AG08395 (cell line): ENCODE measurements at regions not wholly inside any gene's neighbourhood (a gene's known extent, or its start where the extent isn't known, plus 50 kb on each side); places are given as distances from the start of the nearest gene placed in this dataset.

ENCODE experiments used
- DNase-seq: peaks from one replicate; pipeline ENCODE4 v3.0.0; 2012; ENCODE audit warnings: mixed read lengths, low spot score

DNA sequence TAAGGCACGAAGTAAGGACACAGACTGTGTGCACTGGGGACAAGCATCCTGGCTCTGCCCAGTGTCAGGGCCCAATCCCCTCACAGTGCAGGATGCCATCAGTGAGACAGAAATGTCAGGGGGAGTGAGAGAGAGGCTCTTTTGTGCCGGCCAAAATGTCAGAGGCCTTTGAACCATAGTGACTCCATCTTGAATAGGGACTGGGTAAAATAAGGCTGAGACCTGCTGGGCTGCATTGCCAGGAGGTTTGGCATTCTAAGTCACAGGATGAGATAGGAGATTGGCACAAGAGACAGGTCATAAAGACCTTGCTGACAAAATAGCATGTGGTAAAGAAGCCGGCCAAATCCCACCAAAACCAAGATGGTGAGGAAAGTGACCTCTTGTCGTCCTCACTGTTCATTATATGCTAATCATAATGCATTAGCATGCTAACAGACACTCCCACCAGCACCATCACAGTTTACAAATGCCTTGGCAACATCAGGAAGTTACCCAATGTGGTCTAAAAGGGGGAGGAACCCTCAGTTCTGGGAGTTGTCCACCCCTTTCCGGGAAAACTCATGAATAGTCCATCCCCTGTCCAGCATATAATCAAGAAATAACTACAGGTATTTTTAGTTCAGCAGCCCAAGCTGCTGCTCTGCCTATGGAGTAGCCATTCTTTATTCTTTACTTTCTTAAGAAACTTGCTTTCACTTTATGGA lies 337.4 kb downstream of the LPIN1 start:
- no peak for DNase-seq

DNA sequence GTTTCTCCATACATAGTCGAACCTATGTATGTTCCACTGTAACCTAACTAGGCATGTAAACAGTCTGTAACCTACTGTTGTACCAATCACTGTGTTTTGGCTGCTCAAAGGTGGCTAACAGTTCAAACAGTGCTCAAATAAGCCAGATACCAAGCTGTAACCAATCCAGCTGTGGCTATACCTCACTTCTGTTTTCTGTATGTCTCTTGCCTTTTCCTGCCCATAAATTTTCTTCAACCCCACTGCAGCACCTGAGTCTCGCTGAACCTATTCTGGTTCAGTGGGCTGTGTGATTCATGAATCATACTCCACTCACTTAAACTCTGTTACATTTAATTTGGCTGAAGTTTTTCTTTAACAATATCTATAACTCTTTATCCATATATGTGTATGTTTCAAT lies 340.7 kb downstream of the LPIN1 start:
- no peak for DNase-seq

DNA sequence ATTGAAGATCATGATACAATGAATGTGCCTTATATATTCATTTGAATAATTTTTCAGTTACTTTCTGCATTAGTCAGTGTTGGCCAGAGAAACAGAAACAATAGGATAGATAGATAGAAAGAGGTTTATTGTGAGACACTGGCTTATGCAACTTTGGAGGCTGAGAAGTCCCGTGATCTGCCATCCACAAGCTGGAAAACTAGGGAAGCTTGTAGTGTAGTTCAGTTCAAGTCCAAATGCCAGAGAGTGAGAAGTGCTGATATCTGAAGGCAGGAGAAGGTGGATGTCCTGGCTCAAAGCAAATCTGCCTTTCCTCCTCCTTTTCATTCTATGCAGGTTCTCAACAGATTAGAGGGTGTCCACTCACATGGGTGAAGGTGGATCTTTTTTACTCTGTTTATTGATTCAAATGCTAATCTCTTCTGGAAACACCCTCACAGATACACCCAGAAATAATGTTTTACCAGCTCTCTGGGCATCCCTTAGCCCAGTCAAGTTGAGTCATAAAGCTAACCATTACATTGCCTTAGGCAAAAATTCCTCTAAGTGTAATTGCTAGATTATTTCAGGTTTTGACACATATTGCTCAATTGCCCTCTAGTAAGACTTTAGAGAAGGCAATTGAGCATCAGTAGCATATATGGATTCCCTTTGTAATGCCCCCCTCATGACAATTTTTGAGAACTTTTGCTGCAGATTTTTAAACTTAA lies 341.4 kb downstream of the LPIN1 start:
- DNase-seq, result peak; percentile 47

- no peak for DNase-seq
These were observed 342.6 kb downstream of the LPIN1 start for GRCh38 chr2:12089001-12089400.

GRCh38 chr2:12089496-12089895 lies 343.1 kb downstream of the LPIN1 start:
- no peak for DNase-seq

DNA sequence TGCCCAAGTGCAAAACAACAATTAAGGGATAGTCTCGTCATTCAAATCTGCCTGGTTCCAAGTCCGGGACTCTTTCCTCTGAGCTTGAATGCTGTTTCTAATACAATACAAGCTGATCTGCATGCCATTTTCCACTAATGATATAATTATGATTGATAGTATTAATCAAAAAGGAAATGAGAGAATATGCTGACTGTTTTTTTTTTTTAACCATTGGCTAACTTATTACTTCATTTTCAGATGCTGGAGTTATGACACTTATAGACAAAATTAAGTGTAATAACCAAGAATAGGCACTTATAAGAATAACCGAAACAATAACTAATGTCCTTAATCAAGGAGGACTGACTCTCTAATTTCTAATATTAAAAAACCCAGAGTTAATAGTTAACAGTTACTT lies 343.6 kb downstream of the LPIN1 start:
- no peak for DNase-seq

- no peak for DNase-seq
These were observed 344.2 kb downstream of the LPIN1 start for GRCh38 chr2:12090590-12090989.

- no peak for DNase-seq
These were observed 344.9 kb downstream of the LPIN1 start for GRCh38 chr2:12091201-12091806.

- no peak for DNase-seq
These were observed 347.7 kb downstream of the LPIN1 start for GRCh38 chr2:12094134-12094533.

GRCh38 chr2:12096051-12096787 lies 349.8 kb downstream of the LPIN1 start:
- DNase-seq, result no peak

GRCh38 chr2:12096788-12097449 lies 350.5 kb downstream of the LPIN1 start:
- no peak for DNase-seq

DNA sequence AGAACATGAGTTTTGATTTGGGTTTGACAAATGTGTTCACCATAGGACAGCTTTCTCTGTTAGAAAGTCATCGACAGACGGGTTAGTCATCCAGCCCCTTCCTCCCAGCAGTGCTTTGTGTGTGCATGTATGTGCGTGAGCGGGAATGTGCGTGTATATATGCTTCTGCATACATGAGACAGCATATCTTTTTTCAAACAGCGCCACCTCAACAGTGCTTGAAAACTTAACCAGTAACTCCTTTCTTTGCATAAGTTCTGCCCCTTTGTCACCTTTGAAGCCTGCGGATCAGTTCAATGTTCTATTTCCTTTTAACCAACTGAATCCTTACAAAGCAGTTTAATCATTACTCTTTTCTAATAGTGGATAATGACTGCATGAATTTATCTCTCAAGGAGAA lies 351.4 kb downstream of the LPIN1 start:
- no peak for DNase-seq

DNA sequence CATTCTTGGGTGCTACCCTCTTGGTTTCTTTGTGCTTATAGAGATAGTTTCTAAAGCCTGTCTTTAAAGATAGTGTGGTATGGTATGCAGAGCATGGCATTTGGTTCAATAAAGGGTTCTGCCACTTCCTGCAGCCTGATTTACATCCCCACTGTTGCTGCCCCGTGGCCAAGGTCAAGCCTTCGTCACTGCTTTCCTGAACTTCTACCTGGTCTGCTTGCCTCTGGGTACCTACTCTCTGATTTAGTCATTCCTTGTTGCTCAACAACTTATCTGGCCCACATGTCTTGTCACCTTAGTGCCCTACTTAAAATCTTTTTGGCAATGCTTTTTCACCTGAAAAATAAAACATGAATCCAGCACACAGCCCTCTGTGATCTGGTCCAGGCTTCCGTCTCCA lies 352.9 kb downstream of the LPIN1 start:
- DNase-seq, result no peak

- no peak for DNase-seq
These were observed 356.2 kb downstream of the LPIN1 start for GRCh38 chr2:12102679-12103078.

DNA sequence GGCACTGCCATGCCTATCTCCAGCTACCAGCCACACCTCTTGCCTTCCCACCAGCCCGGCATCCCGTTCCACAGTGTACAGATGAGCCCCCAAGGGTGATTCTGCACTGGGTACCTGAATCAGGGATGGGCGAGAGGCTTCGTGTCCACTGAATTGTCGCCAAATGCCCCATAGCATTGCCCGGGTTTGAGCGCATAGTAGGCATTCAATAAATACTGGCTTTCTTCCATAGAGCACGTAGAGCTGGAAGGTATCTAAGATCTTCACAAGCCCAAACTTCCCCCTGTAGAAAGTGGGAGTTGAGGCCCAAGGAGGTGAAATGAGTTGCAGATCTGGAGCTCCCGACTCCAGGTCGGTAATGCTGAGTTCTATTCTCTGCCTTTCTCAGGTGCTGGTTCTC lies 358.7 kb downstream of the LPIN1 start:
- DNase-seq, result no peak

GRCh38 chr2:12106440-12107080 lies 360.1 kb downstream of the LPIN1 start:
- DNase-seq, result peak; percentile 97

GRCh38 chr2:12107321-12107720 lies 360.9 kb downstream of the LPIN1 start:
- DNase-seq, result no peak

DNA sequence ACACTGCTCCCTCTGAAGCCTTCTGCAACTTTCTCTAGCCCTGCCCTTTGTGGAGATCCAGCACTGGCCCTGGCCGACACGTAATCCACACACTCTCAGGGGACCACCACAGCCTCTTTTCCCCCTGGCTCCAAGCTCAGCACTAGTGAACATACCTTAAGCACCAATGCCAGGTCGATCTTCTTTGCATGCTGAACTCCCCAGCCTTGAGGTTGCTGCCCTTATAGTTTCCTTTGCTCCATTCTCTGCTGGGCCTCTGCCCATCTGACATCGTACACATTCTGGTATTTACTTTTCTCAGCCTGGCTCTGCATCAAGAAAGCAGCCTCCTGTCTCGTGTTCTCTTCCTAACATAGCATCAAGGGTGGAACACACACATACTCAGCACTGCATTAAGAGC lies 361.5 kb downstream of the LPIN1 start:
- DNase-seq, result no peak

- no peak for DNase-seq
These were observed 363.1 kb downstream of the LPIN1 start for GRCh38 chr2:12109363-12110017.

DNA sequence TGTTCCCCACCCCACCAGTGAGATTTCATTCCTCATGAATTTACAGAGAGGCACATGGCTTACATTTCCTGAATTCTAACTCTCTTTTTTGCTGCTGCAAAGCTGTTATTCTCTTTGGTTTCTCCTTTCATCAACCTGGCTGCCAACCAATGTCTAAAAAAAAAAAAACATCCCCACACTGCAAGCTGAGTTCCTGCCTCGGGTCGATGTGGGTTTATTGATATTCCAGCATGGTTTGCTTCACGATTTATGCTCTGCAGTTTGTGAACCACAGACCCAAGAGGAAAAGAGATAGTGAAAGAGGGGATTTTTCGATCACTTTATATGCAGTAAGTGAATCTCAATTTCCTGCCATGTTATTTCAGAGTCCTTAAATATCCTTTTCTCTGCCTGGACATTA lies 363.6 kb downstream of the LPIN1 start:
- no peak for DNase-seq

DNA sequence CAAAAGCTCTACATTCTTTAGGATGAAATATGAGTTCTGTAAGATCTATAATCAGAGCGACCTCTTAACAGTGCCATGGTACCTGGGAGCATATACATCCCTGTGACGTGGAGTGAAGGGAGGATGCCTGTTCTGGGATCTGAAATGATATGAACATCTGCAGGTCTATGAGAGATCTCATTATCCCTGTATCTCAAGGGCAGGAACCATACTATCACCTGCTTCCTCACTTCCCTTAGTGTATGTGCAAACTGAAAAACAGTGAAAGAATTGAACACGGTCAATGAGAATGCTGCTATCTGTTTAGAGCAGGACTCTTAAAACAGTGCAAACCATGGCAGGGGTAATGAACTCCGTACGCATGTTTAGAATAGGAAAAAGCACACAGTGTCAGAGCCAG lies 364.0 kb downstream of the LPIN1 start:
- DNase-seq, result no peak
